WTC11 (cell line): ENCODE measurements at regions not wholly inside any gene's neighbourhood (a gene's known extent, or its start where the extent isn't known, plus 50 kb on each side); places are given as distances from the start of the nearest gene placed in this dataset.

Experiments used
- ATAC-seq: fragments of 200-7000 bp; cut with Tn5 transposase; 2 replicates; pipeline ENCODE4 v1.10.0; 2021; ENCODE audit warnings: mild to moderate bottlenecking, moderate library complexity
- CTCF ChIA-PET: fragments of 300-600 bp; sonication (Branson Sonifier 250); formaldehyde crosslinking; loops from one replicate; lab custom pipeline; 2021; ENCODE audit warnings: antibody characterized with exemption; lab: Charles Lee
- POLR2A ChIA-PET: fragments of 350-600 bp; sonication (Branson Sonifier 250); formaldehyde crosslinking; loops from one replicate; lab custom pipeline; 2021; ENCODE audit warnings: antibody characterized with exemption; lab: Charles Lee
- DNase-seq: peaks from one replicate; pipeline ENCODE4 v3.0.0; 2021; ENCODE audit warnings: low spot score
- H3K27ac Mint-ChIP-seq: 2 replicates; pipeline ENCODE4 v1.8.0; 2021; ENCODE audit warnings: mixed read lengths
- H3K27me3 Mint-ChIP-seq: 2 replicates; pipeline ENCODE4 v1.8.0; 2021; ENCODE audit warnings: low read depth, mild to moderate bottlenecking, moderate library complexity, mixed read lengths
- H3K36me3 Mint-ChIP-seq: 2 replicates; pipeline ENCODE4 v1.8.0; 2021; ENCODE audit warnings: mixed read lengths
- H3K4me1 Mint-ChIP-seq: 2 replicates; pipeline ENCODE4 v1.8.0; 2022; ENCODE audit warnings: mixed read lengths
- H3K4me3 Mint-ChIP-seq: 2 replicates; pipeline ENCODE4 v1.8.0; 2021; ENCODE audit warnings: mild to moderate bottlenecking, moderate library complexity, mixed read lengths
- H3K9me3 Mint-ChIP-seq: 2 replicates; pipeline ENCODE4 v1.8.0; 2021; ENCODE audit warnings: mixed read lengths
- CBFB ChIP-seq: sonication (generic); formaldehyde crosslinking; IDR thresholded peaks from 2 replicates; pipeline ENCODE4 v1.8.1; 2022; ENCODE audit warnings: mild to moderate bottlenecking, low read depth, missing genetic modification reagents
- CREB1 ChIP-seq: sonication (generic); formaldehyde crosslinking; IDR thresholded peaks from 2 replicates; pipeline ENCODE4 v1.8.0; 2023; ENCODE audit warnings: mild to moderate bottlenecking, missing genetic modification reagents
- EMX1 ChIP-seq: fragments of 250-450 bp; sonication (Bioruptor Pico); IDR thresholded peaks from 2 replicates; pipeline ENCODE4 v1.8.0; 2021; ENCODE audit warnings: mild to moderate bottlenecking
- ESRRA ChIP-seq: sonication (generic); formaldehyde crosslinking; IDR thresholded peaks from 2 replicates; pipeline ENCODE4 v1.8.1; 2022; ENCODE audit warnings: mild to moderate bottlenecking, missing genetic modification reagents, borderline replicate concordance
- ETV6 ChIP-seq: sonication (generic); formaldehyde crosslinking; IDR thresholded peaks from 2 replicates; pipeline ENCODE4 v1.8.1; 2022; ENCODE audit warnings: mild to moderate bottlenecking, missing genetic modification reagents
- GABPB1 ChIP-seq: sonication (generic); formaldehyde crosslinking; IDR thresholded peaks from 2 replicates; pipeline ENCODE4 v1.8.1; 2023; ENCODE audit warnings: mild to moderate bottlenecking, missing genetic modification reagents
- GTF2I ChIP-seq: fragments of 250-450 bp; sonication (Bioruptor Pico); conservative IDR thresholded peaks from 2 replicates; pipeline ENCODE4 v1.4.0; 2021; ENCODE audit warnings: mild to moderate bottlenecking
- JAZF1 ChIP-seq: fragments of 250-450 bp; sonication (Bioruptor Pico); IDR thresholded peaks from 2 replicates; pipeline ENCODE4 v1.9.0; 2021; ENCODE audit warnings: moderate library complexity, mild to moderate bottlenecking, inconsistent platforms
- KAT7 ChIP-seq: sonication (generic); formaldehyde crosslinking; IDR thresholded peaks from 2 replicates; pipeline ENCODE4 v1.8.1; 2023; ENCODE audit warnings: missing genetic modification reagents, mild to moderate bottlenecking, borderline replicate concordance
- NFATC4 ChIP-seq: fragments of 250-450 bp; sonication (Bioruptor Pico); IDR thresholded peaks from 2 replicates; pipeline ENCODE4 v1.9.0; 2021; ENCODE audit warnings: mild to moderate bottlenecking
- NR1H2 ChIP-seq: sonication (generic); formaldehyde crosslinking; IDR thresholded peaks from 2 replicates; pipeline ENCODE4 v1.9.0; 2021; ENCODE audit warnings: mild to moderate bottlenecking, moderate library complexity, missing genetic modification reagents
- RELA ChIP-seq: sonication (generic); formaldehyde crosslinking; IDR thresholded peaks from 2 replicates; pipeline ENCODE4 v1.8.1; 2022; ENCODE audit warnings: missing genetic modification reagents, mild to moderate bottlenecking, borderline replicate concordance
- SP1 ChIP-seq: sonication (generic); formaldehyde crosslinking; conservative IDR thresholded peaks from 2 replicates; pipeline ENCODE4 v1.8.1; 2022; ENCODE audit warnings: missing genetic modification reagents
- TP53 ChIP-seq: sonication (generic); formaldehyde crosslinking; IDR thresholded peaks from 2 replicates; pipeline ENCODE4 v1.8.1; 2023; ENCODE audit warnings: mild to moderate bottlenecking, missing genetic modification reagents
- ZNF138 ChIP-seq: sonication (generic); formaldehyde crosslinking; conservative IDR thresholded peaks from 2 replicates; pipeline ENCODE4 v1.8.1; 2022; ENCODE audit warnings: mild to moderate bottlenecking, moderate library complexity, missing genetic modification reagents
- ZNF219 ChIP-seq: sonication (generic); formaldehyde crosslinking; IDR thresholded peaks from 2 replicates; pipeline ENCODE4 v1.8.0; 2023; ENCODE audit warnings: missing genetic modification reagents, mild to moderate bottlenecking, borderline replicate concordance
- ZNF263 ChIP-seq: sonication (generic); formaldehyde crosslinking; IDR thresholded peaks from 2 replicates; pipeline ENCODE4 v1.8.1; 2022; ENCODE audit warnings: low read depth, mild to moderate bottlenecking, moderate library complexity, missing genetic modification reagents
- ZNF317 ChIP-seq: sonication (generic); formaldehyde crosslinking; IDR thresholded peaks from 2 replicates; pipeline ENCODE4 v1.8.1; 2023; ENCODE audit warnings: low read depth, mild to moderate bottlenecking, moderate library complexity, missing genetic modification reagents, borderline replicate concordance
- ZNF416 ChIP-seq: fragments of 250-450 bp; sonication (Bioruptor Pico); IDR thresholded peaks from 2 replicates; pipeline ENCODE4 v1.9.0; 2021; ENCODE audit warnings: mild to moderate bottlenecking, inconsistent platforms
- TF ChIP-seq, protein P1 (sequence below): sonication (generic); formaldehyde crosslinking; IDR thresholded peaks from 2 replicates; pipeline ENCODE4 v1.8.0; 2022; ENCODE audit warnings: mild to moderate bottlenecking, missing genetic modification reagents
- TF ChIP-seq, protein P2 (sequence below): sonication (generic); formaldehyde crosslinking; IDR thresholded peaks from 2 replicates; pipeline ENCODE4 v1.8.1; 2023; ENCODE audit warnings: mild to moderate bottlenecking, moderate library complexity, missing genetic modification reagents
- TF ChIP-seq, protein P3 (sequence below): sonication (generic); formaldehyde crosslinking; IDR thresholded peaks from 2 replicates; pipeline ENCODE4 v1.8.1; 2023; ENCODE audit warnings: mild to moderate bottlenecking, missing genetic modification reagents, borderline replicate concordance
- TF ChIP-seq, protein P4 (sequence below): sonication (generic); formaldehyde crosslinking; IDR thresholded peaks from 2 replicates; pipeline ENCODE4 v1.8.0; 2022; ENCODE audit warnings: missing genetic modification reagents

DNA sequence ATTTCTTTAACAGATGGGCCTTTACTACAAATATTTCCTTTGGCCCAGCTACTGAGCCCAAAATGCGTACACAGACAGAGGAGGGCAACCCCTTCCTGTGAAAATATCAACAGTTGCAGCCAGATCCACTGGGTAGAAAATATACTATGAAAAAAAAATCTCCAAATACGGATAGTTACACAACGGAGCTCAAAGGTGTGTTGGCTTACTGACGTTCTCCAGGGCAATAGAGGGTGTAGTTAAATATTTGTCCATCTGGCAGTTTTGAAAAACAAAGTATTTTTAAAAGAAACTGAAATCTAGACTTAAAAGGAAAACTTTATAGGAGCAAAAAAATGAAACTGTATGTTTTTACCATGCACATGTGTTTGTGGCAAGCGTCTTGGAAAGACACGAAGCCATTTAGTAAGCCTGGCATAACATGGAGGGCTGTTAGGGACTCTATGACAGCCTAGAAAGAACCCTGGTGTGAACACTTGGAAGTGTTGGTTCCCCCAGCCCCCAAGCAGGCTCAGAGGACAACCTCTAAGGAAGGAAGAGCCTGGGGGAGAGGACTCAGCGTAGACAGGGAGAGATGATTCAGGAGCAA, 157.8 kb upstream of the TRPM3 start (continued):
- TF ChIP-seq, protein P1, sequence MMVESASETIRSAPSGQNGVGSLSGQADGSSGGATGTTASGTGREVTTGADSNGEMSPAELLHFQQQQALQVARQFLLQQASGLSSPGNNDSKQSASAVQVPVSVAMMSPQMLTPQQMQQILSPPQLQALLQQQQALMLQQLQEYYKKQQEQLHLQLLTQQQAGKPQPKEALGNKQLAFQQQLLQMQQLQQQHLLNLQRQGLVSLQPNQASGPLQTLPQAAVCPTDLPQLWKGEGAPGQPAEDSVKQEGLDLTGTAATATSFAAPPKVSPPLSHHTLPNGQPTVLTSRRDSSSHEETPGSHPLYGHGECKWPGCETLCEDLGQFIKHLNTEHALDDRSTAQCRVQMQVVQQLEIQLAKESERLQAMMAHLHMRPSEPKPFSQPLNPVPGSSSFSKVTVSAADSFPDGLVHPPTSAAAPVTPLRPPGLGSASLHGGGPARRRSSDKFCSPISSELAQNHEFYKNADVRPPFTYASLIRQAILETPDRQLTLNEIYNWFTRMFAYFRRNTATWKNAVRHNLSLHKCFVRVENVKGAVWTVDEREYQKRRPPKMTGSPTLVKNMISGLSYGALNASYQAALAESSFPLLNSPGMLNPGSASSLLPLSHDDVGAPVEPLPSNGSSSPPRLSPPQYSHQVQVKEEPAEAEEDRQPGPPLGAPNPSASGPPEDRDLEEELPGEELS, result no peak
- TF ChIP-seq ZNF138 (CRISPR knock-in tag), result no peak
- TF ChIP-seq ZNF416 (CRISPR knock-in tag), result no peak
- TF ChIP-seq CREB1, result no peak
- TF ChIP-seq ETV6, result no peak
- TF ChIP-seq NR1H2 (CRISPR knock-in tag), result no peak
- TF ChIP-seq RELA (CRISPR knock-in tag), result no peak
- TF ChIP-seq, all 79 proteins: peak for 0

DNA sequence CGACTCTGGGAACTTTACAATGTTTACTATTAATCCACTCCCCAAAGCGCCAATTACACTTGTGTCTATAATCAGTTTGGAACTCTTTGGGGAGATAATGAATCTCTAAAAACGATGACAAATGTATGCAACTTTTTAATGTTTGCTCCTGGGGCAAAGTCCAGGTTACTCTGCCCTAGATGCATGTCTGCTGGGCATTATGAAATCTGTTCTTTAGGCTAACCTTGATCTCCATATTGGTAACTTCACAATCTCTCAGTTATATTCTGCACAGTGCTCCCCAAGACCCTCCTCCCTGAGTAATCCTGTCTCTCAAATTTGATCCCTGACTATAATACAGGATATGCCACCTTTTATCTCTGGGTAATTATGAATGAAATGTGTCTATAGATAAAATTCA, 152.2 kb upstream of the TRPM3 start:
- H3K36me3 Mint-ChIP-seq, result no peaks in the 10 kb centered on the region
- H3K4me3 Mint-ChIP-seq, result no peak overlapping the region
- H3K27me3 Mint-ChIP-seq, result no peaks in the 10 kb centered on the region
- ATAC-seq (no peak), DNase-seq (no peak)
- H3K9me3 Mint-ChIP-seq, result peaks cover 4% of the 10 kb centered on the region; the same call in 1 of the 2 replicates
- TF ChIP-seq CBFB, result no peak
- no peak for TF ChIP-seq SP1 (CRISPR knock-in tag)
- TF ChIP-seq KAT7 (CRISPR knock-in tag), result no peak
- no peak for TF ChIP-seq GABPB1 (CRISPR knock-in tag)
- TF ChIP-seq ZNF263 (CRISPR knock-in tag), result no peak
- TF ChIP-seq ESRRA (CRISPR knock-in tag), result no peak
- no peak for TF ChIP-seq NFATC4
- TF ChIP-seq, protein P2, sequence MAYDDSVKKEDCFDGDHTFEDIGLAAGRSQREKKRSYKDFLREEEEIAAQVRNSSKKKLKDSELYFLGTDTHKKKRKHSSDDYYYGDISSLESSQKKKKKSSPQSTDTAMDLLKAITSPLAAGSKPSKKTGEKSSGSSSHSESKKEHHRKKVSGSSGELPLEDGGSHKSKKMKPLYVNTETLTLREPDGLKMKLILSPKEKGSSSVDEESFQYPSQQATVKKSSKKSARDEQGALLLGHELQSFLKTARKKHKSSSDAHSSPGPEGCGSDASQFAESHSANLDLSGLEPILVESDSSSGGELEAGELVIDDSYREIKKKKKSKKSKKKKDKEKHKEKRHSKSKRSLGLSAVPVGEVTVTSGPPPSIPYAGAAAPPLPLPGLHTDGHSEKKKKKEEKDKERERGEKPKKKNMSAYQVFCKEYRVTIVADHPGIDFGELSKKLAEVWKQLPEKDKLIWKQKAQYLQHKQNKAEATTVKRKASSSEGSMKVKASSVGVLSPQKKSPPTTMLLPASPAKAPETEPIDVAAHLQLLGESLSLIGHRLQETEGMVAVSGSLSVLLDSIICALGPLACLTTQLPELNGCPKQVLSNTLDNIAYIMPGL (CRISPR knock-in tag), result no peak
- no peak for TF ChIP-seq ZNF317 (CRISPR knock-in tag)
- no peak for TF ChIP-seq ZNF219 (CRISPR knock-in tag)
- TF ChIP-seq GTF2I (CRISPR knock-in tag), result no peak
- TF ChIP-seq, protein P3, sequence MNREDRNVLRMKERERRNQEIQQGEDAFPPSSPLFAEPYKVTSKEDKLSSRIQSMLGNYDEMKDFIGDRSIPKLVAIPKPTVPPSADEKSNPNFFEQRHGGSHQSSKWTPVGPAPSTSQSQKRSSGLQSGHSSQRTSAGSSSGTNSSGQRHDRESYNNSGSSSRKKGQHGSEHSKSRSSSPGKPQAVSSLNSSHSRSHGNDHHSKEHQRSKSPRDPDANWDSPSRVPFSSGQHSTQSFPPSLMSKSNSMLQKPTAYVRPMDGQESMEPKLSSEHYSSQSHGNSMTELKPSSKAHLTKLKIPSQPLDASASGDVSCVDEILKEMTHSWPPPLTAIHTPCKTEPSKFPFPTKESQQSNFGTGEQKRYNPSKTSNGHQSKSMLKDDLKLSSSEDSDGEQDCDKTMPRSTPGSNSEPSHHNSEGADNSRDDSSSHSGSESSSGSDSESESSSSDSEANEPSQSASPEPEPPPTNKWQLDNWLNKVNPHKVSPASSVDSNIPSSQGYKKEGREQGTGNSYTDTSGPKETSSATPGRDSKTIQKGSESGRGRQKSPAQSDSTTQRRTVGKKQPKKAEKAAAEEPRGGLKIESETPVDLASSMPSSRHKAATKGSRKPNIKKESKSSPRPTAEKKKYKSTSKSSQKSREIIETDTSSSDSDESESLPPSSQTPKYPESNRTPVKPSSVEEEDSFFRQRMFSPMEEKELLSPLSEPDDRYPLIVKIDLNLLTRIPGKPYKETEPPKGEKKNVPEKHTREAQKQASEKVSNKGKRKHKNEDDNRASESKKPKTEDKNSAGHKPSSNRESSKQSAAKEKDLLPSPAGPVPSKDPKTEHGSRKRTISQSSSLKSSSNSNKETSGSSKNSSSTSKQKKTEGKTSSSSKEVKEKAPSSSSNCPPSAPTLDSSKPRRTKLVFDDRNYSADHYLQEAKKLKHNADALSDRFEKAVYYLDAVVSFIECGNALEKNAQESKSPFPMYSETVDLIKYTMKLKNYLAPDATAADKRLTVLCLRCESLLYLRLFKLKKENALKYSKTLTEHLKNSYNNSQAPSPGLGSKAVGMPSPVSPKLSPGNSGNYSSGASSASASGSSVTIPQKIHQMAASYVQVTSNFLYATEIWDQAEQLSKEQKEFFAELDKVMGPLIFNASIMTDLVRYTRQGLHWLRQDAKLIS (CRISPR knock-in tag), result no peak
- TF ChIP-seq JAZF1 (CRISPR knock-in tag), result no peak
- TF ChIP-seq EMX1 (CRISPR knock-in tag), result no peak
- TF ChIP-seq TP53, result no peak
- TF ChIP-seq, protein P4, sequence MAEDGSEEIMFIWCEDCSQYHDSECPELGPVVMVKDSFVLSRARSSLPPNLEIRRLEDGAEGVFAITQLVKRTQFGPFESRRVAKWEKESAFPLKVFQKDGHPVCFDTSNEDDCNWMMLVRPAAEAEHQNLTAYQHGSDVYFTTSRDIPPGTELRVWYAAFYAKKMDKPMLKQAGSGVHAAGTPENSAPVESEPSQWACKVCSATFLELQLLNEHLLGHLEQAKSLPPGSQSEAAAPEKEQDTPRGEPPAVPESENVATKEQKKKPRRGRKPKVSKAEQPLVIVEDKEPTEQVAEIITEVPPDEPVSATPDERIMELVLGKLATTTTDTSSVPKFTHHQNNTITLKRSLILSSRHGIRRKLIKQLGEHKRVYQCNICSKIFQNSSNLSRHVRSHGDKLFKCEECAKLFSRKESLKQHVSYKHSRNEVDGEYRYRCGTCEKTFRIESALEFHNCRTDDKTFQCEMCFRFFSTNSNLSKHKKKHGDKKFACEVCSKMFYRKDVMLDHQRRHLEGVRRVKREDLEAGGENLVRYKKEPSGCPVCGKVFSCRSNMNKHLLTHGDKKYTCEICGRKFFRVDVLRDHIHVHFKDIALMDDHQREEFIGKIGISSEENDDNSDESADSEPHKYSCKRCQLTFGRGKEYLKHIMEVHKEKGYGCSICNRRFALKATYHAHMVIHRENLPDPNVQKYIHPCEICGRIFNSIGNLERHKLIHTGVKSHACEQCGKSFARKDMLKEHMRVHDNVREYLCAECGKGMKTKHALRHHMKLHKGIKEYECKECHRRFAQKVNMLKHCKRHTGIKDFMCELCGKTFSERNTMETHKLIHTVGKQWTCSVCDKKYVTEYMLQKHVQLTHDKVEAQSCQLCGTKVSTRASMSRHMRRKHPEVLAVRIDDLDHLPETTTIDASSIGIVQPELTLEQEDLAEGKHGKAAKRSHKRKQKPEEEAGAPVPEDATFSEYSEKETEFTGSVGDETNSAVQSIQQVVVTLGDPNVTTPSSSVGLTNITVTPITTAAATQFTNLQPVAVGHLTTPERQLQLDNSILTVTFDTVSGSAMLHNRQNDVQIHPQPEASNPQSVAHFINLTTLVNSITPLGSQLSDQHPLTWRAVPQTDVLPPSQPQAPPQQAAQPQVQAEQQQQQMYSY, result no peak
- ChIA-PET CTCF (no interaction called here), POLR2A (no interaction called here)
- H3K27ac Mint-ChIP-seq, result no peak overlapping the region
- peaks cover 20% of the 10 kb centered on the region for H3K4me1 Mint-ChIP-seq
